Astrocyte (in vitro differentiated cells and primary cell): ENCODE measurements at regions not wholly inside any gene's neighbourhood (a gene's known extent, or its start where the extent isn't known, plus 50 kb on each side); places are given as distances from the start of the nearest gene placed in this dataset.

ENCODE experiments used
- CTCF ChIP-seq: IDR thresholded peaks from 2 replicates; pipeline ENCODE4 v1.5.1; 2011; ENCODE audit warnings: low read depth, mild to moderate bottlenecking, inconsistent platforms, low read length, moderate library complexity; ENCODE audit not compliant: insufficient read depth
- EZH2 ChIP-seq: IDR thresholded peaks from 2 replicates; pipeline ENCODE4 v1.6.1; 2012; ENCODE audit warnings: mild to moderate bottlenecking, low read length, inconsistent platforms; ENCODE audit not compliant: insufficient read depth

GRCh38 chr6:91697010-91697695 lies 1110.3 kb upstream of the MAP3K7 start:
- TF ChIP-seq CTCF, result no peak
- no peak for TF ChIP-seq EZH2
